Activated naive CD4-positive, alpha-beta T cell treated with anti-CD3 and anti-CD28 coated beads, Interleukin-2, amount 50 U/mL, for 24 hours (primary cell): ENCODE measurements at regions not wholly inside any gene's neighbourhood (a gene's known extent, or its start where the extent isn't known, plus 50 kb on each side); places are given as distances from the start of the nearest gene placed in this dataset.

Experiments used
- H3K27ac Mint-ChIP-seq: one replicate; pipeline ENCODE4 v1.8.0; 2021; ENCODE audit warnings: mild to moderate bottlenecking, mixed read lengths
- H3K27me3 Mint-ChIP-seq: one replicate; pipeline ENCODE4 v1.8.0; 2021; ENCODE audit warnings: mixed read lengths
- H3K36me3 Mint-ChIP-seq: one replicate; pipeline ENCODE4 v1.8.0; 2021; ENCODE audit warnings: mixed read lengths
- H3K4me1 Mint-ChIP-seq: one replicate; pipeline ENCODE4 v1.8.0; 2021; ENCODE audit warnings: mixed read lengths
- H3K4me3 Mint-ChIP-seq: one replicate; pipeline ENCODE4 v1.8.0; 2021; ENCODE audit warnings: mild to moderate bottlenecking, mixed read lengths
- H3K9me3 Mint-ChIP-seq: one replicate; pipeline ENCODE4 v1.8.0; 2021; ENCODE audit warnings: mixed read lengths

DNA sequence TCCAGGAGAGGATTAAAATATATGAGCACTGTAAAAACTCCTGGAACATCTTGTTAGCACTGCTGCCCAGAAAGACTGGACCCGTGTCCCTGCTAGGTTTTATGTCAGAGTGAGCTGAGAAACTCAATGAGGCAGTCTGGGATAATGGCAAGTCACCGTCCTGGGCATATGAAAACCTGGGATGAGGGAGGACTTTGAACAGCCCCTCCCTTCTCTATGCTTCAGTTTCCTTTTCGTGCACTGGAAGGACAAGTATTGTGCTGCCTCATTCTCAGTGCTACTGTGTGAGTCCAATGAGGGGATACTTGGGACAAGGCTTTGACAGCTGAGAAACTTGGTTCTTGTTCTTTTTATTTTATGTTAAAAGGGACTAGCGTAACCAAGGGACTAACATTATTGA, 143.0 kb upstream of the SHB start:
- no peaks in the 10 kb centered on the region for H3K4me1 Mint-ChIP-seq
- H3K36me3 Mint-ChIP-seq = no peaks in the 10 kb centered on the region
- no peak overlapping the region for H3K4me3 Mint-ChIP-seq
- peaks cover 2% of the 10 kb centered on the region for H3K27me3 Mint-ChIP-seq
- no peak overlapping the region for H3K27ac Mint-ChIP-seq
- H3K9me3 Mint-ChIP-seq = no peaks in the 10 kb centered on the region

DNA sequence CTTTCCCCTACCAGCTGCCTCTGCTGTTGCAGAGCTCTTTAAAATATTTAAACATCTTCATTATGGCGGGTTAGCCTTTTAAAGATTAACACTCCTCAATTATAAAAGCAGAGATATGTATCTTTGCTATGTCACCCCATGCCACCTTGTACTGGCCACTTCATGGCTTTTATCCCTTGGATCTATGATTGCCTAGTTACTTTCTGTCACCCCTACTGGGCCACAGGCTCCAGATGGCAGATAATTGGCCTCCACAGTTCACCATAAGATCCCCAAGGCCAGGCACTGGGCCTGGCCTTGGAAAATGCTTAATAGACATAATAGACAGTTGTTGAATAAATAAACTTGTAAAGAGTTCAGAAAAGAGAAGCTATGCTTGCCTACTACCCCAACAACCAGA, 142.0 kb upstream of the SHB start:
- Mint-ChIP-seq H3K27me3 (peaks cover 2% of the 10 kb centered on the region), H3K36me3 (no peaks in the 10 kb centered on the region), H3K4me1 (no peaks in the 10 kb centered on the region), H3K27ac (no peak overlapping the region), H3K9me3 (no peaks in the 10 kb centered on the region), H3K4me3 (no peak overlapping the region)

DNA sequence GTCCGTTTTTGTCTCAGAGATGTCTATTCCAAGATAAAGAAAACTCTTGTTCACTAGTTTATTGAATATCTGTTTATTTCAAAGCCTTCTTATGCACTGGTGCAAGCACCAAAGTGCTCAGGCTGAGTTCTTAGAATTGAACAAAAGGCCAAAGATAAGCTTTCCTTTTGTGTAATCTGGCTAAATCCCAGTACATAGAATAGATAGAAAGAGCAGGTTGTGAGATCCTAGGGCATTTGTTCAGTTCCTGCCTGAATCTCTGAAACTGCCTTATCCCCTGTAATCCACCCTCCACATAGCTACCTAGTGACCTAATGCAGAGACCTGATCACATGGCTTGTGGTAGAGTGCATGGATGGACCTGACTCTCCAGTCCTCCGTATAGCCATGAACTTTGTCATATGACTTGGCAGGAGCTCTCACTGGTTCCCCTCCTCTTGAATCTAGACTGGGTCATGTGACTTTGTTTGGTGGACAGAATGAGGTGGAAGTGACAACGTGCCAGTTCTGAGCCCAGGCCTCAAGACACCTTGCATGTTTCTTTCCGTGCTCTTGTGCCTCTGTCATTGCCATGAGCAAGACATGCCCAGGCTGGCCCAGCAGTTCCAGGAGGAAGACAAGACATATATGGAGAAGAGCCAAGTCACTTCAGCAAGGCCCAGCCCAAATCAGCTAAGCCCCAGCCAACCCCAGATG, 139.3 kb upstream of the SHB start:
- Mint-ChIP-seq H3K36me3 (no peaks in the 10 kb centered on the region), H3K27ac (no peak overlapping the region), H3K9me3 (no peaks in the 10 kb centered on the region), H3K4me3 (no peak overlapping the region), H3K4me1 (peaks cover 4% of the 10 kb centered on the region), H3K27me3 (no peaks in the 10 kb centered on the region)

DNA sequence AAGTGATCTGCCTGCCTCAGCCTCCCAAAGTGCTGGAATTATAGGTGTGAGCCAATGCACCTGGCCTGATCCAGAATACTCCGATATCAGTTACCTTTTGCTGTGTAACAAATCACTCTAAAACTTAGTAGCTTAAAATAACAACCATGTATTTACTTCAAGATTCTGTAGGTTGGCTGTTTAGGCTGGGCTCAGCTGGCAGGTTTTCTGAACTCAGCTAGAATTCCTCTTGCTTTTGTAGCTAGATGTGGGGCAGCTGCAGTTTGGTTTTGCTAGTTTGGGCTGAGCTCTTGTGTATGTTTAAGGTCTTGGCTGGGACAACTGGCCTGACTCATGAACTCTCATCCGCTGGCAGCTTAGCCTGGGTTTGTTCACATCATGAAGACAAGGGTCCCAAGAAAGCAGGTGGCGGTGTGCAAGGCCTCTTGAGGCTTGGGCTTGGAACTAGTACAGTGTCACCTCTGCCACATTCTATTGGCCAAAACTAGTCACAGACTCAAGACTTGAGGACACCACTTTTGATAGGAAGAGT, 138.3 kb upstream of the SHB start:
- Mint-ChIP-seq H3K9me3 (no peaks in the 10 kb centered on the region), H3K27ac (no peak overlapping the region), H3K4me1 (peaks cover 4% of the 10 kb centered on the region), H3K36me3 (no peaks in the 10 kb centered on the region), H3K4me3 (no peak overlapping the region), H3K27me3 (peaks cover under 1% of the 10 kb centered on the region)

DNA sequence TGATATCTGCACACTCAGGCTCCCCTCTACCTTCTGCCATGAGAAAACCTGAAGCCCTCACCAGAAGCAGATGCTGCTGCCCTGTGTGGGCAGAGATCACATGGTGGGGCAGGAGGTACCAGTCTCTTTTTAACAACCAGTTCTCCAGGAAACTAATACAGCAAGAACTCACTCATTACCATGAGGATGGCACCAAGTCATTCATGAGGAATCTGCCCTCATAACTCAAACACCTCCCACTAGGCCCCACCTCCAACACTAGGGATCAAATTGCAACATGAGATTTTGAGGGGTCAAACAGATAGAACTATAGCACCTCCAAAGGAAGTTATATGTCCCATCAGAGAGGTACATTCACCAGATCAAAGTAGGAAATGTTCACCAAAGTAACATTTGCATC, 136.3 kb upstream of the SHB start:
- Mint-ChIP-seq H3K9me3 (no peaks in the 10 kb centered on the region), H3K4me1 (peaks cover 4% of the 10 kb centered on the region), H3K4me3 (no peak overlapping the region), H3K36me3 (no peaks in the 10 kb centered on the region), H3K27me3 (peaks cover 1% of the 10 kb centered on the region), H3K27ac (no peak overlapping the region)

DNA sequence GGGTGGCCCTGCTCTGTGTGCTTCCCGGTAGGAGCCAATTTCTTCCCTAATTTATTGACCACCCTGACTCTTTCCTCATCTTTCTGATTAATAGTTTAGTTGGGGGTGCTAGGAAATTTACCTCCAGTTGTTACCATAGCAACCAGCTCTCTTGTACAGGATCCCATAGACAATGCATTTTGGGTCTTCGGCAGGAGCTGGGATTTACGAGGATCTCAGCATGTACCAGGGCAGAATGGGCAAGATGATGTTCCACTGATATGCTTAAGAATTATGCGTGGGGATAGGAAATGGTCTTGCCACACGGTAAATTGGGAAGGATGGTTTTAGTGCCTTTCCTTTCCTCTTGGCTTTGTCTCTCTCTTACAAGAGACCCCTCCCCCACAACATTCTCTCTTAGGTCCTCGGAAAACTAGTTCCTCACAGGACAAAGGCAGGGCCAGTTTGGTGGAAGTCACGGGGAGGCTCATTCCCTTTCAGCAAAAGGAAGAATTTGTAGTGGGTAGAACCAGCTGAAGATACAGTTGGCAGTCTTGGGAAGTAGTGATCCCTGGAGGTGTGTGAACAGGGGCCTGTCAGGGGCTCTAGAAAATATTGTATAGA, 133.4 kb upstream of the SHB start:
- Mint-ChIP-seq H3K27me3 (peaks cover 1% of the 10 kb centered on the region), H3K27ac (no peak overlapping the region), H3K4me1 (peaks cover 4% of the 10 kb centered on the region), H3K9me3 (no peaks in the 10 kb centered on the region), H3K36me3 (no peaks in the 10 kb centered on the region), H3K4me3 (no peak overlapping the region)

DNA sequence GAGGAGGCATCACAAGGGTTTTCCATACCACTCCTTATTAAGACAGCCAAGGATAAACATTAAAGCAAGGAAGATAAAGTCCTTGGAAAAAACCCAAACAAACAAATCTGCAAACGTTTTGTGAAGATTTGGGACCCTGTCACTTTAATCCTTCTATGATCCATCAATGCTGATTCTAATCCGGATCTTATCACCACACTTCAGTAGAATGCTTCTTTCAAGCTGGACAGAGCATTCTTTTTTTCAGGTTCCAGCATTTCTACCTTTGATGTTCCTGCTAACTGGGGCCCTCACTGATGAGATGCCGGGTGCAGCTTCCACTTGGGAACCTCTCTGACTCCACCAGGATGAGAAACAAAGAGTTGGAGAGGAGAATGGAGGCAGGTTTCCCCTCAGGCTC, 132.8 kb upstream of the SHB start:
- Mint-ChIP-seq H3K9me3 (no peaks in the 10 kb centered on the region), H3K36me3 (no peaks in the 10 kb centered on the region), H3K27ac (no peak overlapping the region), H3K27me3 (peaks cover 1% of the 10 kb centered on the region), H3K4me3 (no peak overlapping the region), H3K4me1 (peaks cover 4% of the 10 kb centered on the region)

DNA sequence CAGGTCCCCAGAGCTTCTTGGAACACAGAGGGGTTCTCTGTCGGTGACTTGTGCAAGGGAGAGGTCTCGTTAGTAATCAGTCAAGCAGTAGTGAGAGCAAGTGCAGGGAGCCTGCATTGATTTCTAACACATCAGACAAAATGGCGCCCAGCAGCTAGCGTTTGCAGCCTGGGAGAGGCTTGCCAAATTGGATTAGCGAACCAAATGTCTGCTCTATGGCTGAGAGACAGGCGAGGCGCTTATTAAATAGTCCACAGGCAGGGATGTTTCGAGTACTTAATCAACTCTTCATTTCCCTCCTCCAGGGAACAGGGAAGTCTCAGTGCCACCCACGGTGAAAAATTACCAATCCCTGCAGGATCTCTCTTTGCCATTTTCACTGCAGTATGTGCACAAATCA, 131.4 kb upstream of the SHB start:
- Mint-ChIP-seq H3K4me3 (no peak overlapping the region), H3K9me3 (no peaks in the 10 kb centered on the region), H3K27me3 (peaks cover 3% of the 10 kb centered on the region), H3K27ac (no peak overlapping the region), H3K4me1 (peaks cover 4% of the 10 kb centered on the region), H3K36me3 (no peaks in the 10 kb centered on the region)

DNA sequence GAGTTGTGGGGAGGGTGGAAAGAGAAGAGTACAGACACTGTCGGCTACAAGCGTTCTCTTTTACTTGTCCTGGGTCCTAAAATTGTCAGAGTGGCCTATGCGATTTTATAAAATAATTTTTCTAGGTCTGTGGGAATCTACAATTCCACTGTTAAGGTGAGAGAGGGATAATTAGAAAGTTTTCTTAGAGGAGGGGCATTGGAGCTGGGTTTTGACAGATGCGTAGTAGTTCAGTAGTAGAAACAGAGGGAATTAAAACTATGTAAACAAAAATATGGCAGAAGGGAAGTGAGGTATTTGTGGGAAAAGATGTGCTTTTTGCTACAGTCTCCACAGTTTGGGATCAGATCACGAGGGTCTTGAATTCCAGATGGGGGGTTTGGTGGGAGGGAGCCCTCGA, 129.1 kb upstream of the SHB start:
- H3K36me3 Mint-ChIP-seq = no peaks in the 10 kb centered on the region

DNA sequence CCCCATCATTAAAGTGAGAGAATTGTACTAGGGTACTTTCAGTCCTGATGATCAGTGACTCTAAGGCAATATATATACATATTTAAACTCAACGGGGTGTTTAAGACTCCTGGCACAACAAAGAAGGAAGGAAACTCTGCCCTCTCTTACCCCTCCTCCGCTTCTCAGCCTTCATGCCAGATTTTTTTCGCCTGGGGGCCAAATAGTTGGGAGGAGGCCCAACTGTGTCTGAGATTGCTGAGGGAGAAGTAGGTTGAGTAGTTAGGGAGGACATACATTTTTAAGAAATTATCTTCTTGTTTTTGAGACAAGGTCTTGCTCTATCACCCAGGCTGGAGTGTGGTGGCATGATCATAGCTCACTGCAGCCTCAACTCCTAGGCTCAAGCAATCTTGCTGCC, 127.7 kb upstream of the SHB start:
- Mint-ChIP-seq H3K27ac (no peak overlapping the region), H3K4me3 (no peak overlapping the region), H3K36me3 (no peaks in the 10 kb centered on the region), H3K4me1 (no peaks in the 10 kb centered on the region), H3K27me3 (peaks cover 2% of the 10 kb centered on the region), H3K9me3 (no peaks in the 10 kb centered on the region)

More for the DNA sequence above, 129.1 kb upstream of the SHB start:
- no peaks in the 10 kb centered on the region for H3K9me3 Mint-ChIP-seq
- H3K4me3 Mint-ChIP-seq = no peak overlapping the region
- no peak overlapping the region for H3K27ac Mint-ChIP-seq
- no peaks in the 10 kb centered on the region for H3K4me1 Mint-ChIP-seq
- peaks cover 3% of the 10 kb centered on the region for H3K27me3 Mint-ChIP-seq

DNA sequence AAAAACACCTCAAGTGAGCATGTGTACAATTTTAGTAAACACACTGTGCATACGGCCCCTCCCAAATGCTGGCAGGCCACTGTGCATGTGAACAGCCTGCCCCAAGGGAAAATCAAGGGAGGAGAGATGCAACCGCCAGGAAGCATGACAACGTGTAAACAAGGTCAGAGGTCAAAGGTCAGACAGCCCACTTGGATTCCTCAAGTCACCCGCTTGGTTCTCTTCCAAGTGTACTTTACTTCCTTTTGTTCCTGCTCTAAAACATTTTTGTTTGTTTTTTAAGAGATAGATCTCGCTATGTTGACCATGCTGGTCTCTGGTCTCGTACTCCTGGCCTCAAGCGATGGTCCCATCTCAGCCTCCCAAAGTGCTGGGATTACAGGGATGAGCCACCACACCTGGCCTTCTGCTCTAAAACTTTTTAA, 126.7 kb upstream of the SHB start:
- no peak overlapping the region for H3K27ac Mint-ChIP-seq
- no peaks in the 10 kb centered on the region for H3K9me3 Mint-ChIP-seq
- H3K27me3 Mint-ChIP-seq = peaks cover 2% of the 10 kb centered on the region
- H3K4me3 Mint-ChIP-seq = no peak overlapping the region
- no peaks in the 10 kb centered on the region for H3K36me3 Mint-ChIP-seq
- H3K4me1 Mint-ChIP-seq = no peaks in the 10 kb centered on the region

DNA sequence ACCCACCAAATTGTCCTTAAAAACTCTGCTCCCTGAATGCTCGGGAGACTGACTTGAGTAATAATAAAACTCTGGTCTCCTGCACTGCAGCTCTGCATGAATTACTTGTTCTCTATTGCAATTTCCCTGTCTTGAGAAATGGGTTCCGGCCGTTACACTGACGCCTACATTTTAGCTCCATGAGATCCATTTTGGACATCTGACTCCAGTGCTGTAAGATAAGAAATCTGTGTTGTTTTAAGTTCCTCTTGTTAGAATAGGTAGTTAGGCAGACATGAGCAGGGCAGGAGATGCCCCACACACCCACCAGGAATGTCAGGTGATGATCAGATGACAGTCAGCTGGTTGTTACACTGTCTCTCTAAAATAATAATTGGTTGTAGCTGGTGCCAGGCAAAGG, 125.8 kb upstream of the SHB start:
- H3K36me3 Mint-ChIP-seq = no peaks in the 10 kb centered on the region
- H3K9me3 Mint-ChIP-seq = no peaks in the 10 kb centered on the region
- no peak overlapping the region for H3K4me3 Mint-ChIP-seq
- H3K27me3 Mint-ChIP-seq = peaks cover 2% of the 10 kb centered on the region
- no peak overlapping the region for H3K27ac Mint-ChIP-seq
- H3K4me1 Mint-ChIP-seq = no peaks in the 10 kb centered on the region

DNA sequence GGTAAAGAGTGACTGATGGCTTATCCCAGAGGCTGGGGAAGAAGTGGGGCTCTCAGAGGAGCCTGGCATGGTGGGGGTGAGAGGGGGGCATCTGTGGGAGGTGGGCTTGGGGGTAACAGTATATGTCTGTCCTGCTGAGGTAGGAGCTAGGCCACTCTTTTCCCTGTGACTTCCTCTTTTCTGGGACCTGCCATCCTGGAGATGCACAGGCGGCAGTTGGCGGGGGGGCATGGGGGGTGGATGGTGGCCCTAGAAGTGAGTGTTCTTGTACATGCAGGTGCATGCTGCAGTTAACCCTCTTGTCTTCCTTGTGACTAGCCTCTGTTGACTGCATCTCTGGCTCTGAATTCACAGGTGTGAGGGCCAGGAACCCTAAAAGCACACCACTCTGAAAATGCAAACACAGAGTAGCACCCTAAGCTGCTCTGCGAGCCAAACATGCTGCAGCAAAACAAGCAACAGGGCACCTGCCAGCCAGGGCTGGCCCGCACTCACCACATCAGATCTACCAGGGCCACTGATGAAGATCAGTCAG, 123.8 kb upstream of the SHB start:
- H3K4me1 Mint-ChIP-seq = no peaks in the 10 kb centered on the region

DNA sequence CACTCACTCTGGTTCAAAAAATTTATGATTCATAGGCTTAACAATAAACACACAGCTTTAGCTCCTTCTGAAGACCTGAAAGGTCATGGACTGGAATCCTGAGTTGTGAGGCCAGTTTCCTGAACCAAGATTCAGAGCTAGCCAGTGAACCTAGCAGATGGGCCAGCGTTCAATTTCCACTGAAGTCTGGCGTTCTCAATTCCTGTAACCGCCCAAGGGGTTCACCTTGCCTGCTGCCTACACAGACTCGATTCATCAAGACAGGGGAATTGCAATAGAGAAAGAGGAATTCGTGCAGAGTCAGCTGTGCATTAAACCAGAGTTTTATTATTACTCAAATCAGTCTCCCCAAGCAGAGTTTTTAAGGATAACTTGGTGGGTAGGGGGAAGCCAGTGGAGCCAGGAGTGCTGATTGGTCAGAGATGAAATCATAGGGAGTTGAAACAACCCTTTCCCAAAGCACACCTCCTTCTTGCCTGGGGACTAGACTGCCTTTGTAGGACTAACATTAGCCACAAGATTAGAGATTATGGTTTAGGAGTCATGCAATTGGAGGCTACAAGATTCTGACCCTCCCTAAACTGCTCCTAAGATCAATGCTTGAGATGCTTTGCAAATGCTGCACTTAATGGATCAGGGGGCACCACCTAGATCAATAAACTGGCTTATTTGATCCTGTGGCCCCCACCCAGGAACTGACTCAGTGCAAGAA, 117.5 kb upstream of the SHB start:
- H3K36me3 Mint-ChIP-seq = no peaks in the 10 kb centered on the region
- H3K27ac Mint-ChIP-seq = no peak overlapping the region
- H3K9me3 Mint-ChIP-seq = no peaks in the 10 kb centered on the region
- no peaks in the 10 kb centered on the region for H3K4me1 Mint-ChIP-seq
- H3K27me3 Mint-ChIP-seq = no peaks in the 10 kb centered on the region
- no peak overlapping the region for H3K4me3 Mint-ChIP-seq

More for the DNA sequence above, 123.8 kb upstream of the SHB start:
- H3K36me3 Mint-ChIP-seq = no peaks in the 10 kb centered on the region
- peaks cover 2% of the 10 kb centered on the region for H3K27me3 Mint-ChIP-seq
- H3K27ac Mint-ChIP-seq = no peak overlapping the region
- H3K9me3 Mint-ChIP-seq = no peaks in the 10 kb centered on the region
- no peak overlapping the region for H3K4me3 Mint-ChIP-seq

DNA sequence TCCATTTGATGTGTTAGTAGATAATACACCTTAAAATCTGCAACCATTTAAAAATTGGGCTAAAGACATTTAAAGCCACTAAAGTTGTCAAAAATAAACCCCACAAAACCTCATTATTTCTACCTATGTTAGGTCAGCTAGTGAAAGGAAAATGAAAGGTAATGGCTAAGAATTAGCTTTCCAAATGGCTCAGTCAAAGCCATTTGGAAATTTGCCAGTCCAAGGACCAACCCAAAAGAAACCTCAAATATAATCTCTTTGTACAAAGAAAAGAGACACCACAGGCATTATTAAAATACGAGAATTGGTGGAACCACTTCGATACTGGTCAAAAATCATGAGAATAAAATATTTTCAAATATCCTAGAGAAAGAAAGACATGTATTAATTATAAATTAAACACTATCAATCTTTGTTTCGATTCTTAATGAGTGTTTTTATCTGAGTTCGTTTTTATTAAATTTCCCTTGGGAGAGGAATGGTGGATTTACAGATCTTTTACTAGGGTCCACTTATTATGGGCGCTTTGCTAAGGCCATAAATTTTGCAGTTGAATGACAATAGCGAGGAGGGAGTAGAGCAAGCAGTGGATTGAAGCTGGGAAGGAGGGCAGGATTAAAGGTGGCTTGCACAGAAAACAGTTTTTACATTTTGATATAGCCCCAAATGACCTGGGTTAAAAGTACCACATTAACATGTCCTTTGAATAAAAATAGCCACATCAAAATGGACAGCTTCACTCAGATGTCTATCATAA, 116.8 kb upstream of the SHB start:
- Mint-ChIP-seq H3K36me3 (no peaks in the 10 kb centered on the region), H3K4me3 (no peak overlapping the region), H3K9me3 (no peaks in the 10 kb centered on the region), H3K27ac (no peak overlapping the region), H3K27me3 (no peaks in the 10 kb centered on the region), H3K4me1 (no peaks in the 10 kb centered on the region)
